GM21619 (cell line): ENCODE measurements at regions not wholly inside any gene's neighbourhood (a gene's known extent, or its start where the extent isn't known, plus 50 kb on each side); places are given as distances from the start of the nearest gene placed in this dataset.
A peak's percentile ranks its signal among the peaks of the same experiment; 100 is the strongest.

Experiments
- ATAC-seq: cut with Tn5 transposase; IDR thresholded peaks from one replicate; pipeline ENCODE4 v1.9.1; 2021; ENCODE audit not compliant: unreplicated experiment

DNA sequence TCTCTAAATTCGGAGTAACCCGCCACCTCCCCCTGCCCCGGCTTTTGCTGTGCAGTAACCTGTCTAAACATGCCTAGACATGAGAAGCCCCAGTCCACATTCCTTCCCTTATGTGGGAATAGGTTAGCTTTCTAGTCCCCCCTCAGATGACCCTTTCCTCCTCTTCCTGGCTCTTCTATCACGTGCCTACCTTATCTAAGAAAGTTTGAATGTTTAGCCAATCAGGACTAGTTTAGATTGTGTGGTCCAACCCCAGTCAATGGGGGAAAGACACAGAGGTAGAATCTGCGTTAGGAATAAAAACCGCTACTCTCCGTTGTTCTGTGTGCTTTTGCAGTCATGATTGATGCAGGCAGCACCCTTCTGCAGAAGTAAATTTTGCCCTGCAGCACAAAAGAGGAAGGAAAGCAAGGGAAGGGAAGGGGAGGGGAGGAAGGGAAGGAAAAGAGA is 69.0 kb upstream of the CD93 start:
- no peak for ATAC-seq

DNA sequence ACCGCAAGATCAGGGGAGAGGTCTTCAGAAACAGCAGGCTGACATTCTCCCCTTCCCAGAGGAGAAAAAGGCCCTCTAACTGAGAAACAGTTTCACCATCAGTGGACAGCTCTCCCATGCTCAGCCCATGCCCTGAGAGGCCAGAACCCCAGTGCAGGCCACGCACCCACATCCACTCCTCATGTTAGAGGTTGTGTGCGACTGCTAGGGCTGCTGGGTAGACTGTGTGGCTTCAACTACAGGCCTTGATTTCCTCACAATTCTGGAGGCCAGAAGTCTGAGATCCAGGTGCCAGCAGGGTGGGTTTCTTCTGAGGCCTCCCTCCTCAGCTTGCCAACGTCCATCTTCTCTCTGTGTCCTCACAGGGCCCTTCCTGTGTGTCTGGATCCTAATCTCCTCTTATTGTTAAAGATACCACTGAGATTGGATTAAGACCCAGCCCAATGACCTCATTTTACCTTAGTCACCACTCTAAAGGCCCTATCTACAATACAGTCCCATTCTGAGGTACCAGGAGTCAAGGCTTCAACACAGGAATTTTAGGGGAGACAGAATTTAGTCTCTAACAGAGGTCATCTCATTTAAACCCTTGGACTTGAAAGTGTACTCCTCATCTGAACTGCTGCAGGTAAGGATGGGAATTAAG is 67.7 kb upstream of the CD93 start:
- ATAC-seq, result no peak

DNA sequence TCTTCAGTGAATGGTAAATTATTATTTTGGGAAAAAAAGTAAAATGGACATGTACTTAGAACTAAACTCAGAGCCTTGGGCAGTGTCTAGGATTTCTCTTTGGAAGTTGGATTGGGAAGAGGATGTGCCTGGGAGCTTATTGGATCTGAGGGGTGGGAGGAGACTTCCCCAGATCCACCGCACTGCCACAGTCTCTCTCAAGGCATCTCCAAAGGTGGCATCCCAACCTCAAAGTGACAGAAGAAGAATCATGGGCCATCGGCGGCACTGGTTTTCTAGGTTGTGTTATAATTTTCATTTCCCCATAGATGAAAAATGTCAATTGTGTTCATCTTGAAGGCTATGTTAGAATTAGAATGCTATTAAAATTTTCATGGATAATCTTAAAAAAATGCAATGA is 66.8 kb upstream of the CD93 start:
- ATAC-seq, result no peak

DNA sequence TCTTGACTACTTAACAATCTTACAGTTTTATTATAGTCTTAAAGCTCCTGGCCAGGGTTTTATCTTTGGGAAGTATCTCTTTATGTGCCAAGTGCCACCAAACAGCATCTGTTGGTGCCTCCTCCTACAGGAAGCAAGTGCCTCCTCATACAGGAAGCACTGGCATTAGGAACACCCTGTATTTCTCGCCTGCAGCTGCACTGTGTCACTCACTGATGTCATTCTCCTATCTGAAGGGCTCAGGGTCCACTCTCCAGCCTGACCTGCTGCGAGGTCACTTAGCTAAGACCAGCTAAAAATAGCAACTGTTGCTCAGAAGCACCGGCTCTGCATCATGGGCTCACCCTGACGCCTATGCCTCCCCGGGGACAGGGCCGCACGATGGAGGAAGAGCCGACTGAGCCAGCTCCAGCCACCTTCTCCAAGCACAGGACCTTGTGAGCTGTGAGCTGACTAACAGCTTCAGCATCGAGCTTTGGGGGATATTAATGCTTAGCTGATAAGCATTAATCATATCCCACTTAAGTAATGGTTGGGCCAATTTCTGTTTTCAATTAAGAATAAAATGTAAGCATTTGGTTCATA is 66.3 kb upstream of the CD93 start:
- ATAC-seq, result no peak

DNA sequence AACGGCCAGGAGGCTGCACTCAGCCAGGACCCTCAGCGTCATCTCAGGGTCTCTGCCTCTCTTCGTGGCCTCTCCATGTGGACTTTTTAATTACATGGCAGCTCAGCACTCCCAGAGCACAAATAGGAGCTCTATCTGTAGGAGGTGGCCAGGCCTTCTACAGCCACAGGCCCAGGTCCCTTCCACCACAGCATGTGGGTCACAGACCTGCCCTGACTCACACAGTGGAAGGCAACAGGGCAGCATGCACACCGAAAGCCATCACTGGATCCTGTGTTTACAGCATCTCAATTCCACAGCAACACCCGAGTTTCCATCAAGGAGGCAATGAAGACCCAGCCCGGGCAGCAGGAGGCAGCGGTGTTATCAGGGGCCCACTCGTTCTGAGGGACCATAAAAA is 65.8 kb upstream of the CD93 start:
- no peak for ATAC-seq

DNA sequence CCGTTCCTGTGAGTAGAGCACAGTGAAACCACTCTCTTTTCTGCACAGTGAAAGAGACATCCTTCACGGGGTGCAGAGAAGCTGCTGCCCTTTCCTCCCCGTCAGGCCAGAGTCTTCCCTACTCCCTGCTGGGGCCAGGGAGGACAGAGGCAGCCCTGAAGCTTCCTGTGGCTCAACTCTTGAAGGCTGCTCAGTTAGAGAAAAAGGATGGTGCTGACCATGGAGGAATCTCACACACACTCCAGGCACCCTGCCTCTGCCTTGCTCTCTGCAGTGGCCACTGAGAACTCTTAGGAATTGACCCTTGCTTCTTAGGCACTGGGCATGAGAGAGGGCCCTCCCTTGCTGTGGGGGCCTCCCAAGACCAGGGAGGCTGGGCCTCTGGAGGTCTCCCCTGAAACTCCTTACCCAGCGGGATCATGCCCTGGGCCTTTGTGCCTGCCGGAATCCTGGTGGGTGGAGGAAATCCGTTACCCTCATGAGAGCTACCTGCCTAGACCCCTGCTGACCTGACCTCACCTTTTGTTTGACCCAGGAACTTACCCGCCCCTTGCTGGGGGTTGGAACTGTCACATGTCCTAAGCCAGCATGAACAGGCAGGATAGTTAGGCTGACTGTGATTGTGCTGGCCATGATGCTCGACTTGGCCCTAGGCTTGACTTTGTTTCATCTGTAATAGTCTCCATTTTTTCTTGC is 65.0 kb upstream of the CD93 start:
- no peak for ATAC-seq

DNA sequence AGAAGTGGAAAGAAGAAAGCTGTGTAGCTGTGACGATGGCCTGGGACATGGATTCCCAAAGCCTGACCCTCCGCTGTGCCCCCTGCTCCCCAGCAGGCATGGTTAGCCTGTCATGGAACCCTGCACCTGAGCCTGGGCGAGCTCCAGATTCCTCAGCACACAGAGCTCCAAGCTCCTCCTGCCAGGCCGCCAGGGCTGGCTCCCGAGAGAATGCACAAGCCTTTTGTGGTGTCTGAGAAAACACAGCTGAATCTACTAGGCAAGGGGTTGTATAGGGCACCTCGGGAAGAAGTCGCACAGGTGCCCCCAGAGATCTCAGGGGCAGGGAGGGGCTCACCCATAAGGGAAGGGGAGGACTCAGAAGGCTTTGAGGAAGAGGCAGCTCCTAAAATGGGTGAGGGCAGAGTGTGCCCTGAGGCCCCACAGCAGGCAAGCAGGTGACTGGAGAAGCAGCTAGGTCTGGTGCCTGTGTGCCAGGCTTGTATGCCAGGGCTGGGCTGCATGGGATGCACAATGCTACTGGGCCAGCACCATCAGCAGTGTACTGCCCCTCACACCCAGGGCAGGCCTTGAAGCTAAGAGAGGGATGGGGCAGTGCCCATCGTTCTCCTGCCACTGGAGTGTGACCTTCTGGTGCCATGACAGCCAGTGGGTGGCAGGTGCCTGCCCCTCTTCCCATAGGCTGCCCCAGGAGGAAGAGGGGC is 64.3 kb upstream of the CD93 start:
- no peak for ATAC-seq

DNA sequence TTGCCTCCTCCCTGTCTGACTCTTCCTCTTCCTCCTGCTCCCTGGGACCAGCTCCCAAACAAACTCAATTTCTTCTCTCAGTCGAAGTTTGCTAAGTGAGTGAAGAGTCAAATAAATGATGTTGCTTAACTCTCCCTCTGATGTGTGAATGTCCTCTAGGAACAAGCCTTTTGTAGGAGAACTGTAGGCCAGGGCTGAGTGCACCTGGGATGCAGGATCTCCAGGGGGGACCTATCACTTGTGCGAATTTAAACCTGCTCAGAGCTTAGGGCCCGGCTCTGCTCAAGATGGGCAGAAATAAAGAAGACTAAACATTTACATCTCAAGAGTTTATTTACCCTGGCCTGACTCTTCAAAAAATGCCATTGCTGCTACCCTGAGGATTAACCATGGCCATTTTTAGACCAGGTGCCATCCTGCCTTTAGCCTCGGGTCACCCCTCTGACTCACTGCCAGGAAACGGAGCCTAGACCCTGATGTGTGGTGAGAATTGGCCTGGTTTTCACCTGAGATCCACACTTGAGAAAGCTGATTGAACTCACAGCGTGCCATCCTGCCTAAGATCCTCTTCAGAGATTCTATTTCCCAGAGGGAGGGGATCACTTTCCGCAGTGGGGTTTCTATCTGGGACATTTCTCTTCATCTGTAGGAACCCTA is 63.6 kb upstream of the CD93 start:
- ATAC-seq, result no peak

DNA sequence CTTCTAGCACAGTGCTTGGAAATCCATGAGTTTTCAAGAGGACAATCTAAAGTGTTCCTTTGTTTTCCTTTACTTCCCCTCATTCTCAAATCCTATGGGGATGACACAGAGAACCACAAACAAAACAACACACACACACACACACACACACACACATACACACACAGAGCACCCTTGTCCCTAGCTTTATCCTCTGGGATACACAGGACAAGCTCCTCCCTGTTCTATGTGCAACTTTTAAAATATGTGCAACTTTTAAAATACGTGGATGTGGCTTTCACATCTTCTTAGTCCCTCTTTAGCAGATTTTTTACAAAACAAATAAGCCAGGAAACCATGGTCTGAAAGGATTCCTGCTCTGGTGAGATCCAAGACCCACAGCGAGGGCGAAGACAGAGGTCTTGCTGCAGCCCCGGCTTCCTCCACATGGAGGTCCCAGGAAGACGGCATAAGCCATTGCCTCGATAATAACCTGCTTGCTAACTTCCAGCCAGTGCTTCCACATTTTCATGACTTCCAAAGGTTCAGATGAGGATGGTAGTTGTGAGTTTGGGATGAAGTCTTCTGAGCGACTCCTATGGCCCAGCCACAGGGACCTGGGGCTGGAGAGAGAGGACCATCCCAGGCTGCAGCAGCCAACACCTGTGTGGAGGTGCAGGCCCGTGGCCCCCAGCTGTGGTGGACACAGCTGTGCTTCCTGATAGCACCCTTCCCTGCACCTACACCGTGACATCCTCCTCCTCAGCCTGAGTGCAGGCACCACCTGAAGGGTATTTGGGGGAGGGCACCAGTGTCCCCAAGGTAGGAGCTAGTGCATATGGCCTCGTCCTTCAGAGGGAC is 62.8 kb upstream of the CD93 start:
- no peak for ATAC-seq

DNA sequence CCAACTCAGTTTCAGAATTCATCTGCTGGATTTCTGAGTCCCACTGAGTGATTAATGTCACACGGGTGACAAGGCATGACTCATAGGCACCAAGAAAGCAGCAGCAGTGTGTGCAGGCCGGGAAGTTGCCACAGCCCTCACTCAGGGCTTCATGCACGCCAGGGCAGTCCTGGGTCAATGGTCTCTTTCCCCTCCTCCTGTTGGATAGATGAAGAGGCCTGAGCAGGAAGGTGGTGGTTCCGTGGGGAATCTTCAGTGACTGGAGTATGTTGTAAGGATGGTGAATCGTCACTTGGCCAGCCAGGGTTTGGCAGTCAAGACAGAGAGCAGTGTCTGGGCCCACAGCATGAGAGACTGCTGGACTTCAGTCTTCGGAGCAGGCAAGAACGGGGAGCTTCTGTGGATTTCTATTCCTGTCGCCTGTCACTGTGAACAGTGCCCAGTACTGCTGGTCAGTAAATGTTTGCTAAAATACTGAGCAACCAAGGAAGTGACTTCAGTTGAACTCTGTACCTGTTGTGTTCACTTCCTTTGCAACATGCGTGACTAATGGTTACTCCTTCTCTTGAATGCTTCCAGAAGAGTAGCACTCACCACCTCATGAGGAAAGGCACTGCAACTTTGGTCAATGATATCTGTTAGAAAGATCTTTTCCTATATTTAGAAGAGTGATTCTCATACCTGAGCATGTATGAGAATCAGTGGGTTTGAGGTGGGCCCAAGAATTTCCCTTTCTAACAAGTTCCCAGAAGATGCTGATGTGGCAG is 62.0 kb upstream of the CD93 start:
- peak; percentile 52 for ATAC-seq

DNA sequence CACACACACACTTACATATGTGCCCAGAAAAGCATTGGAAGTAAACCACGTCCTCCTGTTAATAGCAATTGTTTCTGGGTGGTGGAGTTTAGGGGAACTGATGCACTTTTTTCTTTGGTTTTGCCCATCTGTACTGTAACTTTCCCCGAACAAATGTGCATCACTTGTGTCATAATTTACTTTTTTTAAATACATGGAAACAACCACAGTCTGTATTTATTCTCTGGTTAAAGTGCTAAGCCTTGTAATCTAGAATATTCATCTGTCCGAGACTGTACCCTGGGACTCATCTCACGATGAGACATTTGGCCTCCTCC is 61.5 kb upstream of the CD93 start:
- no peak for ATAC-seq

DNA sequence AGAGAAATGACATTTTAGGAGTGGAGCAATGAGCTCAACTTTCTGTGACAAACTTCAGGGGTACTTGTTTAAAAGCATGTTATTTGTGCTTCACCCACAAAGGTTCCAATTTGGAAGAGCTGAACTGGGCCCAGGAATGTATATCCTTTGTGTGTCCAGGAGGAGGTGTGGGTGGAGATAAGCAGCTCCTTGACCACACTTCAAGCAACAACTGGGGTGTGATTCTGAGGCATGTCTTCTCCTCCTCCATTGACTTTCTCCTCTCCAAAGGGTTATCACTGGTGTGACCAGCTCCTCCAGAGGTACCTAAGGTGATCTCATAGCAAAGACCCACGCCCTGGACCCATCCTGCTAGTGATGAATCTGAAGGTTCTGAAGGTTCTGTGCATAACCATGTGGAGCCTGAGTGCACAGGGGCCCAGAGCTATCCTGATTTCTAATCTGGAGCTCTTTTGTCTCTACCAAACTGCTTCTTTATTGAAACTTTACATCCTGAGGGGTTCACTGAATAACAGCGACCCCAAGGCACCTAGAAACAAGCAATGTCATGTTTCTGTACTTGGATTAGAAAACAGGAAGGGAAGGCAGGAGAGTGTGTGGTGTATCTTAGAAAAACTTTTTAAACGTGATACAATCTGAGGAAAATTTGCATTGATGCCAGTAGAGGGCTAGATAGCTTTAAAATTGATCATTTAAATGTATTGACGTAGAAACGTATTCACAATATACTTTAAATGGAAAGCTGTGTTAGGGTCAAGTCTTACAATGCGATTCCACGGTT is 60.9 kb upstream of the CD93 start:
- ATAC-seq, result no peak

DNA sequence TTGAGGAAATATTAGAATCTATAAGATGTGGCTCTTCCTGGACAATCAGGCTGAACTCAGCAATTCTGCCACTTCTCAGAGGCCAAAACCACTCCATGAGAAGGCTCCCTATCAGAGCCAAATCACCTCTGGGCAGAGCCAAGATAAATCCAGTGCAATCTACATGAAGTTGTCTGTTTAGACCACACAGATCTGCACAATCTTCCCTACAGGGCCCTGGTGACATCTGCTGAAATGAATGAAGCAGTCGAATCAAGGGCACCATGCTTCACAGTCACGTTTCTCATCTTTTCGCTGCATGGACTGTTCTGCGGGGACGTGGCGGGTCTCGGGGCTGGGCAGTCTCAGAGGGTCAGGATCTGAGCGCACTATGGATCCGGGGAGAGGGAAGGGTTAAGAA is 60.1 kb upstream of the CD93 start:
- no peak for ATAC-seq

DNA sequence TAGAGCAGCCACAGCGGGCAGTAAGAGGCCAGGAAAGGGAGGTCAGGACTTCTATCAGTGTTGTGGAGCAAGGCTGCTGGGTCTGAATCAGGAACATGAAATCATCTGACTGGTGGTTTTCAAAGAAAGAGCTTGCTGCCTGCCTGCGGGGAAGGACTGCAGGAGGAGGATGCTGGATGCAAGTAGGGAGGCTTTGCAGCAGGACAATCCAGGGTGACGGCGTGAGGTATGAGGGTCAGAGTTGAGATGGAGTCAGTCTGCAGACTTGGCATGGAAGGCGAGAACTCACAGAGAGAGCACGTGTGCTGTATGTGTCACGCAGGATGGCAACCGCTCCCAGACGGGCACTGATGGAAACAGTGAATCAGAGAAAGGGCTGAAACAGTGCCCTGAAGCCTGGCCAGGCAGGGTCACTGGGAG is 59.2 kb upstream of the CD93 start:
- ATAC-seq, result no peak

DNA sequence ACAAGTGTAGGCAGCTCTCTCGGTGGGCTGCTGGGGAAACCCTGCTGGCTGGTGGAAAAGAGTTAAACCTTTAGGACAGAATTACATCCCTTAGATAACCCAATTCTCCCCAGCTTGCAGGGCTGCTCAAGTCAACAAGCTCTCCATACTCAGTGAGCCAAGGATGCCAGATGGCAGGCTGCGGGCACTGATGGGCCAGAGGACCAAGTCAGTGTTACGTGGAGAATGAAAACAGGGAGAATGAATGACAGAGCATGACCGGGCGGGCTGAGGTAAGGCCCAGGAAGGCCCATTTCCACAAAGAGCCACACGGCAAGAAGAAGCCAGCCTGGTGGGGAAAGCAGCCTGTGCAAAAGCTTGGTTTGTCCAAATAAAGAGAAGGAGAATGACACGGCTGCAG is 58.7 kb upstream of the CD93 start:
- ATAC-seq, result no peak

DNA sequence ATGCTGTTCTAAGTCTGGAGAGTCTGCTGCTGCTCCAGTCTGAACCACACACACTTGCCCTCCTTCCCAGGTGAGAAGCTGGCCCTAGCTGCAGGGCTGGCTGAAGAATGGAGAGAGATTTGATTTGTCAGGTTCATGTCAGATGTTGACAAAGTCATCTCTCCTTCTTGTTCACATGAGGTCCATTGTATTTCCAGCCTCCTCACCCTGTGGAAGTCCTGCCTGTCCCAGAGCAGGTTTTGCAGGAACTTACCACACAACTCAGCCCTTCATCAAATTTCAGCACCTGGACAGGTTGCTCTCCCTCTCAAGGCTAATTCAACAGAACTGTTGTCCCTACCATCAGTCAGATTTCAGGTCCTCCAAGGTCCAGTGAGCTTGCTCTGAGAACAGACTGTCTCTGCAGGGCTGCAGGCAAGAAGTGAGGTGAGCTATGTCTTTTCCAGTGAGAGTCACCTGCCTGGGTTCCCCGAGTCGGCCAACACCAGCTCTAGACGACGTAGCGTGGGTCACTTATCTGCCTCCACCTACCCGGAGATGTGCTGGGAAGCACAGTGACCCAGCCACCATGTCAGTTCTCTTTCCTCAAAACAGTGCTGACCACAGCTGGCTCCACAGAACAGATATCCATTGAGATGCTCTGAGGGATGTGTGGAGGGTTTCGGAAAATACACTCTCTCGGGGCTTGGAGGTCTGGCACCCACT is 58.0 kb upstream of the CD93 start:
- no peak for ATAC-seq

DNA sequence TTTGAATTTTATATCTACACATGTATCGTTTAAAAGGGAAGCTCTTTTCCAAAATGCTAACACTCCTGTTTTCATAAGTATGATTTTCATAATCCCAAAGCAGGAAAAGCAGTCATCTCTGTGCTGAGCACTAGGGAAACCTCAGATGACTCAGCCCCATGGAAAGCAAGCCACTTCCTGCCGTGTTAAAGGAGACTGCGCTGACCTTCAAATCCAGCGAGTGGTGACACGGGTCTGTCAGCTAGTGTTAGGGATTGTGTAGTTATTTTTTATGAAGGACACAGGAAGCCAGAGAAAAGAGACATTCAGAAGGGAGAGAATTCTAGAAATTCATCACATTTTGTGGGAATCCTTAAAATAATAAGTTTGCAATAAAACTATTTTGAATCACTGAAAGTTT is 57.0 kb upstream of the CD93 start:
- no peak for ATAC-seq

DNA sequence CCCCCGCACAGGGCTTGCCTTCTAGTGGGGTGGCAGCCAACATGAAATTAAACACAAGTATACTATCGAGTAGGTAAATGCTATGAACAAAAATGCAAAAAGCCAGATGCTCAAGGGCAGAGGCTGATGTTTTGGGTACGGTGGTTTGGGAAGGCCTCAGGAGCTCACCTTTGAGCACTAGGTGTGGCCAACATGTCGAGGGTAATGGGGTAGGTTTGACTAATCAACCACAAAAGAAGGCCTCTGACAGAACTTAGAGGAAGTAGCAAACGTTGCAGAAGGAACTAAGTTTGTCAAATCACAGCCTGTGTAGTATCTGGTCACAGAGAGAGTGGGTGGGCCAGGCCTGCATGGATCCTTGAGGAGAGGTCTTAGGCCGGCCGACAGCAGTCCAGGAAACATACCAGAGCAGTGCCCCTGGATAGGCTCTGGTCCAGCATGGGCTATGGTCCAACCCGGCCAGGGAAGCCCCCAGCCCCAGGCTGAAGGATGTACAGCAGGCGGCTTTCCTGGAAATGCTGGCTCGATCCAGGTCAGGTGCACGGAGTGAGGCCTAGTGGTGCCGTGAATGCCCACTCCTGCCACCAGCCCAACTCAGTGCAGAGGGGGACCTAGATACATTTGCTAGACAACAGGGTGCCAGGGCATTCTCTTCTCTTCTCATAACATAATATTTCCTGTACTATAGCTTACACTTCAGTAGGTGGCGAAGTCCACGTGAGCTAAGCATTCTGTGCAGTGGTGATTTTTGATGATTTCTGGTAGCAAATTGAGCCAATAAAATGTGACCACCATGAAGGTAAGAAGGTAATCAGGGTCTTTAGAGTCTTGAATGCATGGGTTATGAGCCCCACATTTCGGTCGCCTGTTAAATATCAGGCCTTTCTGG is 56.3 kb upstream of the CD93 start:
- ATAC-seq, result no peak
